ENCODE measurements at regions not wholly inside any gene's neighbourhood (a gene's known extent, or its start where the extent isn't known, plus 50 kb on each side); places are given as distances from the start of the nearest gene placed in this dataset.

GRCh38 chr10:44801383-44802327, 109.5 kb upstream of the TMEM72 start:
- peaks cover 0 to 5% (median 3%) of the 10 kb centered on the region in 5 donors for H3K4me1 ChIP-seq (ENCODE audit: control insufficient read depth in 5 of 5, insufficient read depth in 5 of 5, low read length in 5 of 5)
- TF ChIP-seq, protein P1, sequence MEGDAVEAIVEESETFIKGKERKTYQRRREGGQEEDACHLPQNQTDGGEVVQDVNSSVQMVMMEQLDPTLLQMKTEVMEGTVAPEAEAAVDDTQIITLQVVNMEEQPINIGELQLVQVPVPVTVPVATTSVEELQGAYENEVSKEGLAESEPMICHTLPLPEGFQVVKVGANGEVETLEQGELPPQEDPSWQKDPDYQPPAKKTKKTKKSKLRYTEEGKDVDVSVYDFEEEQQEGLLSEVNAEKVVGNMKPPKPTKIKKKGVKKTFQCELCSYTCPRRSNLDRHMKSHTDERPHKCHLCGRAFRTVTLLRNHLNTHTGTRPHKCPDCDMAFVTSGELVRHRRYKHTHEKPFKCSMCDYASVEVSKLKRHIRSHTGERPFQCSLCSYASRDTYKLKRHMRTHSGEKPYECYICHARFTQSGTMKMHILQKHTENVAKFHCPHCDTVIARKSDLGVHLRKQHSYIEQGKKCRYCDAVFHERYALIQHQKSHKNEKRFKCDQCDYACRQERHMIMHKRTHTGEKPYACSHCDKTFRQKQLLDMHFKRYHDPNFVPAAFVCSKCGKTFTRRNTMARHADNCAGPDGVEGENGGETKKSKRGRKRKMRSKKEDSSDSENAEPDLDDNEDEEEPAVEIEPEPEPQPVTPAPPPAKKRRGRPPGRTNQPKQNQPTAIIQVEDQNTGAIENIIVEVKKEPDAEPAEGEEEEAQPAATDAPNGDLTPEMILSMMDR (IDR thresholded peaks at IDR 0.05; ENCODE audit: control extremely low read depth, extremely low read depth), result no peak
- no peak overlapping the region for H3K4me3 ChIP-seq
- H3K36me3 ChIP-seq (ENCODE audit: control insufficient read depth in 4 of 4, insufficient read depth in 4 of 4, low read length in 4 of 4), result no peaks in the 10 kb centered on the region
- 55 to 78% methylated on average over 6 of the region's 6 CpGs for WGBS, 2 donors
- DNase-seq, result peak; percentile 78 to 80 (median 78)
- H3K27ac ChIP-seq (ENCODE audit: low read depth in 1 of 2, low read length in 1 of 2), result no peak overlapping the region
- H3K9ac ChIP-seq (ENCODE audit: insufficient read depth in 1 of 2, low read length in 2 of 2), result no peak overlapping the region
- H3K27me3 ChIP-seq (ENCODE audit: control insufficient read depth in 3 of 3, insufficient read depth in 3 of 3, low read length in 2 of 3), result no peaks in the 10 kb centered on the region
- peak; percentile 69 for ATAC-seq (ENCODE audit: insufficient read depth, low FRiP score)
- H3K9me3 ChIP-seq (ENCODE audit: control insufficient read depth in 4 of 4, insufficient read depth in 3 of 4, low read length in 3 of 4), result peaks cover 0 to 3% (median 0%) of the 10 kb centered on the region in 4 donors

DNA sequence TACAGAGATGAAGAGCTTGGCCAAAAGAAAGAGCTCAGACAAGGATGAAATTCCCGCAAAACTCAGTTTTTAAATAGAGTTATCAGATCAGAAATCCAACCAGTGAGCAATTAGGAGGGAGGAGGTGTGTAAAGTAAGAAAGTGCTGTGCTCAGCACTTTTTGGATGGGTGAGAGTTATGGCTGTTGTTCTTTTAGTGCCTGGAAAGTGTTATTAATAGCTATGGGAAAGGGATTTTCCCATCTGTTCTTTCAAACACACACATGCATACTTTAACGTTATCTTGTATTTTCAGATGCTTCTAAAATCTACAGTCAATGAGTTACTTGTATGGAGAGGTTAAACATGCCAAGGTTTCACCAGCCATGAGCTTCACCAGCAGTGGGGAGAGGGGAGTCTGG, 107.3 kb upstream of the TMEM72 start:
- DNase-seq, result peak in 1 of 3 donors; percentile 9

DNA sequence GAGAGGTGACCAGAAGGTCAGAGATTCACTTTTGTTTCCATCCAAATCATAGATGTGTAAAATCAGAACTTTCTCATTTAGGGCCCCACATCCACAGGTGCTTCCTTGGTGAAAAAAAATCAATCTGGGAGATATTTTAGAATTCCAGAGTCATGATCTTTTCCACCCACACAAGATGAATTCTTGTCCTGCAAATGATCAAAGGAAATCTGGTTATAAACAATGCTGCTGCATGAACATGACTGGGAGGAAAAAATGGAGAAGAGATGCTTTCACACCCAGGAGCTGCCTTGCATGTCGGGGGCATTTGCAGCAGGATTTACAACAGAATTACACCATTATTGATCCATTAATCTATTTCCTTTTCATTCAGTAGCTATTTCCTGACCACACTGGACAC, 106.5 kb upstream of the TMEM72 start:
- Histone ChIP-seq H3K27me3 (ENCODE audit: control insufficient read depth in 3 of 3, insufficient read depth in 3 of 3, low read length in 2 of 3) (no peaks in the 10 kb centered on the region), H3K9me3 (ENCODE audit: control insufficient read depth in 4 of 4, insufficient read depth in 3 of 4, low read length in 3 of 4) (peaks cover 0 to 5% (median 0%) of the 10 kb centered on the region in 4 donors), H3K4me1 (ENCODE audit: control insufficient read depth in 5 of 5, insufficient read depth in 5 of 5, low read length in 5 of 5) (peaks cover 0 to 10% (median 3%) of the 10 kb centered on the region in 5 donors), H3K4me3 (no peak overlapping the region), H3K36me3 (ENCODE audit: control insufficient read depth in 4 of 4, insufficient read depth in 4 of 4, low read length in 4 of 4) (no peaks in the 10 kb centered on the region), H3K27ac (ENCODE audit: low read depth in 1 of 2, low read length in 1 of 2) (no peak overlapping the region), H3K9ac (ENCODE audit: insufficient read depth in 1 of 2, low read length in 2 of 2) (no peak overlapping the region)
- TF ChIP-seq, protein P1 (IDR thresholded peaks at IDR 0.05; ENCODE audit: control extremely low read depth, extremely low read depth), result no peak
- DNase-seq (no peak), ATAC-seq (ENCODE audit: insufficient read depth, low FRiP score) (no peak)
- 65 to 82% methylated on average over 1 of the region's 1 CpG for WGBS, 2 donors

More for the DNA sequence above, 107.3 kb upstream of the TMEM72 start:
- H3K27ac ChIP-seq (ENCODE audit: low read depth in 1 of 2, low read length in 1 of 2), result no peak overlapping the region
- no peak for ATAC-seq (ENCODE audit: insufficient read depth, low FRiP score)
- H3K36me3 ChIP-seq (ENCODE audit: control insufficient read depth in 4 of 4, insufficient read depth in 4 of 4, low read length in 4 of 4), result no peaks in the 10 kb centered on the region
- peaks cover 0 to 10% (median 3%) of the 10 kb centered on the region in 5 donors for H3K4me1 ChIP-seq (ENCODE audit: control insufficient read depth in 5 of 5, insufficient read depth in 5 of 5, low read length in 5 of 5)
- TF ChIP-seq, protein P1 (IDR thresholded peaks at IDR 0.05; ENCODE audit: control extremely low read depth, extremely low read depth), result no peak
- WGBS, 2 donors, result 72 to 79% methylated on average over 2 of the region's 2 CpGs
- H3K9ac ChIP-seq (ENCODE audit: insufficient read depth in 1 of 2, low read length in 2 of 2), result no peak overlapping the region
- no peak overlapping the region for H3K4me3 ChIP-seq
- peaks cover 0 to 5% (median 0%) of the 10 kb centered on the region in 4 donors for H3K9me3 ChIP-seq (ENCODE audit: control insufficient read depth in 4 of 4, insufficient read depth in 3 of 4, low read length in 3 of 4)
- no peaks in the 10 kb centered on the region for H3K27me3 ChIP-seq (ENCODE audit: control insufficient read depth in 3 of 3, insufficient read depth in 3 of 3, low read length in 2 of 3)
